OCI-LY1 (cell line): ENCODE measurements at regions not wholly inside any gene's neighbourhood (a gene's known extent, or its start where the extent isn't known, plus 50 kb on each side); places are given as distances from the start of the nearest gene placed in this dataset.
A peak's percentile ranks its signal among the peaks of the same experiment; 100 is the strongest.

Experiments
- H2AFZ ChIP-seq: fragments of 200-600 bp; sonication (generic), shearing (Covaris generic); 2 replicates; pipeline ENCODE4 v1.6.0; 2014; ENCODE audit warnings: antibody characterized with exemption, mild to moderate bottlenecking, low read length
- H3F3A ChIP-seq: fragments of 200-600 bp; sonication (generic), shearing (Covaris generic); 2 replicates; pipeline ENCODE4 v1.6.0; 2014; ENCODE audit warnings: mild to moderate bottlenecking, antibody characterized with exemption, low read length, moderate library complexity; ENCODE audit not compliant: insufficient read depth
- H3K27ac ChIP-seq: fragments of 200-600 bp; sonication (generic); 2 replicates; pipeline ENCODE4 v1.5.1; 2014; ENCODE audit warnings: low read length, mixed run types, mild to moderate bottlenecking, low read depth; ENCODE audit not compliant: poor library complexity, severe bottlenecking
- H3K27me3 ChIP-seq: fragments of 200-600 bp; sonication (generic); 2 replicates; pipeline ENCODE4 v1.6.0; 2014; ENCODE audit warnings: antibody characterized with exemption, mild to moderate bottlenecking, low read length, moderate library complexity; ENCODE audit not compliant: insufficient read depth
- H3K36me3 ChIP-seq: fragments of 200-600 bp; sonication (generic); 2 replicates; pipeline ENCODE4 v1.6.1; 2014; ENCODE audit warnings: mild to moderate bottlenecking, antibody characterized with exemption, low read length, moderate library complexity, mixed read lengths; ENCODE audit not compliant: insufficient read depth
- H3K4me1 ChIP-seq: fragments of 200-600 bp; sonication (generic); 2 replicates; pipeline ENCODE4 v1.5.1; 2014; ENCODE audit warnings: mild to moderate bottlenecking, low read length, moderate library complexity; ENCODE audit not compliant: insufficient read depth, severe bottlenecking
- H3K4me2 ChIP-seq: fragments of 200-600 bp; sonication (generic), shearing (Covaris generic); 2 replicates; pipeline ENCODE4 v1.6.1; 2014; ENCODE audit warnings: low read length
- H3K4me3 ChIP-seq: fragments of 200-600 bp; sonication (generic); 2 replicates; pipeline ENCODE4 v1.5.1; 2014; ENCODE audit warnings: low read length, low read depth, mild to moderate bottlenecking, mixed read lengths; ENCODE audit not compliant: poor library complexity, severe bottlenecking
- H3K79me2 ChIP-seq: fragments of 200-600 bp; shearing (Covaris generic); 2 replicates; pipeline ENCODE4 v1.6.1; 2016; ENCODE audit warnings: mixed run types, low read length, mixed read lengths; ENCODE audit not compliant: insufficient read depth
- H3K9ac ChIP-seq: fragments of 200-600 bp; sonication (generic), shearing (Covaris generic); 2 replicates; pipeline ENCODE4 v1.6.1; 2014; ENCODE audit warnings: mild to moderate bottlenecking, low read length, mixed read lengths
- H3K9me2 ChIP-seq: fragments of 200-600 bp; sonication (generic), shearing (Covaris generic); 2 replicates; pipeline ENCODE4 v1.6.1; 2014; ENCODE audit warnings: low read depth, mild to moderate bottlenecking, low read length, mixed read lengths
- H3K9me3 ChIP-seq: fragments of 200-600 bp; shearing (Covaris generic); 2 replicates; pipeline ENCODE4 v1.6.1; 2014; ENCODE audit warnings: low read length, mixed read lengths
- H4K20me1 ChIP-seq: fragments of 200-600 bp; sonication (generic), shearing (Covaris generic); 2 replicates; pipeline ENCODE4 v1.6.0; 2016; ENCODE audit warnings: mild to moderate bottlenecking, low read length; ENCODE audit not compliant: insufficient read depth
- EZH2 ChIP-seq: fragments of 200-600 bp; sonication (generic), shearing (Covaris generic); IDR thresholded peaks from 2 replicates; pipeline ENCODE4 v1.8.0; 2017; ENCODE audit warnings: borderline replicate concordance, mixed run types, mild to moderate bottlenecking, antibody characterized with exemption, low read length, moderate library complexity, mixed read lengths
- TF ChIP-seq, protein P1 (sequence below): fragments of 200-600 bp; sonication (generic), shearing (Covaris generic); IDR thresholded peaks from 2 replicates; pipeline ENCODE4 v1.5.1; 2017; ENCODE audit warnings: mild to moderate bottlenecking, antibody characterized with exemption, low read length, moderate library complexity, mixed read lengths

DNA sequence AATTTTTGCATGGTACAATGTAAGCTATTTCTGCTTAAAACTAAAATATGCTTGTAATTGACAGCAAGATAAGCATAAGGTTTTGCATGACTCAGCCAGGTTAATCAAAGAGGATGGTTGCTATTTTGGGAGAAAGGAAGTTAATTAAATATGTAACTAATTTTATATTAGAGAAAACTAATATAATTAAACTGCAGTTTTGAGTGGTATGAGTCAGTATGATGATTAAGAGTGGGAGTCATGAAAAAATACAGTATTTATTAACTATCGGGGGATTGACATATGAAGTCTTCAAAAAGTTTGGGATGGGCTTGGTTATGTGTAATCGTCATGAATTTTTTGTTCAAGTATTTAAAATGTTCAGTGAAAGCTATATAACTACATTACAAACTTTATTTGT lies 54.0 kb upstream of the CDK20 start:
- Histone ChIP-seq H3K36me3 (no peaks in the 10 kb centered on the region), H3K9ac (no peak overlapping the region), H3K9me2 (no peaks in the 10 kb centered on the region), H3K79me2 (no peaks in the 10 kb centered on the region), H3K4me3 (no peak overlapping the region), H2AFZ (no peak overlapping the region), H3K9me3 (no peaks in the 10 kb centered on the region), H3K27me3 (no peaks in the 10 kb centered on the region), H3K4me1 (no peaks in the 10 kb centered on the region), H3K27ac (no peak overlapping the region), H3K4me2 (no peak overlapping the region), H4K20me1 (no peaks in the 10 kb centered on the region), H3F3A (no peaks in the 10 kb centered on the region)
- no peak for TF ChIP-seq EZH2

DNA sequence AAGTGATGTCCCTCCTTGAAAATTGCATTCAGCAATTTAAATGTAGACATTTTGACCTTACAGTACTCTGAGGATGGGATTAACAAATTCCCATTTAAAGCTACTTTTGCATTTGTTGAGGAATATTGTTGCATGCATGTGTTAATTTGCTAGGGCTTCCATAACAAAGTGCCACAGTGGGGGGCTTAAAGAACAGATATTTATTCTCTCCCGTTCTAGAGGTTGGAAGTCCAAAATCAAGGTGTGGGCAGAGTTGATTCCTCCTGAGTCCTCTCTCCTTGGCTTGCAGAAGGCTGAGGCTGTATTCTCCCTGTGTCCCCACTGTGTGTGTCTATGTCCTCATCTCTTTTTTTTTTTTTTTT lies 51.8 kb upstream of the CDK20 start:
- Histone ChIP-seq H3K4me3 (no peak overlapping the region), H3K27ac (no peak overlapping the region), H3K9me2 (no peaks in the 10 kb centered on the region), H3K79me2 (no peaks in the 10 kb centered on the region), H3K9ac (no peak overlapping the region), H3K4me1 (no peaks in the 10 kb centered on the region), H3K4me2 (no peak overlapping the region), H3K36me3 (no peaks in the 10 kb centered on the region), H3K9me3 (no peaks in the 10 kb centered on the region), H3K27me3 (no peaks in the 10 kb centered on the region), H2AFZ (no peak overlapping the region), H4K20me1 (no peaks in the 10 kb centered on the region), H3F3A (no peaks in the 10 kb centered on the region)
- no peak for TF ChIP-seq EZH2
- TF ChIP-seq, protein P1, sequence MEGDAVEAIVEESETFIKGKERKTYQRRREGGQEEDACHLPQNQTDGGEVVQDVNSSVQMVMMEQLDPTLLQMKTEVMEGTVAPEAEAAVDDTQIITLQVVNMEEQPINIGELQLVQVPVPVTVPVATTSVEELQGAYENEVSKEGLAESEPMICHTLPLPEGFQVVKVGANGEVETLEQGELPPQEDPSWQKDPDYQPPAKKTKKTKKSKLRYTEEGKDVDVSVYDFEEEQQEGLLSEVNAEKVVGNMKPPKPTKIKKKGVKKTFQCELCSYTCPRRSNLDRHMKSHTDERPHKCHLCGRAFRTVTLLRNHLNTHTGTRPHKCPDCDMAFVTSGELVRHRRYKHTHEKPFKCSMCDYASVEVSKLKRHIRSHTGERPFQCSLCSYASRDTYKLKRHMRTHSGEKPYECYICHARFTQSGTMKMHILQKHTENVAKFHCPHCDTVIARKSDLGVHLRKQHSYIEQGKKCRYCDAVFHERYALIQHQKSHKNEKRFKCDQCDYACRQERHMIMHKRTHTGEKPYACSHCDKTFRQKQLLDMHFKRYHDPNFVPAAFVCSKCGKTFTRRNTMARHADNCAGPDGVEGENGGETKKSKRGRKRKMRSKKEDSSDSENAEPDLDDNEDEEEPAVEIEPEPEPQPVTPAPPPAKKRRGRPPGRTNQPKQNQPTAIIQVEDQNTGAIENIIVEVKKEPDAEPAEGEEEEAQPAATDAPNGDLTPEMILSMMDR: no peak

DNA sequence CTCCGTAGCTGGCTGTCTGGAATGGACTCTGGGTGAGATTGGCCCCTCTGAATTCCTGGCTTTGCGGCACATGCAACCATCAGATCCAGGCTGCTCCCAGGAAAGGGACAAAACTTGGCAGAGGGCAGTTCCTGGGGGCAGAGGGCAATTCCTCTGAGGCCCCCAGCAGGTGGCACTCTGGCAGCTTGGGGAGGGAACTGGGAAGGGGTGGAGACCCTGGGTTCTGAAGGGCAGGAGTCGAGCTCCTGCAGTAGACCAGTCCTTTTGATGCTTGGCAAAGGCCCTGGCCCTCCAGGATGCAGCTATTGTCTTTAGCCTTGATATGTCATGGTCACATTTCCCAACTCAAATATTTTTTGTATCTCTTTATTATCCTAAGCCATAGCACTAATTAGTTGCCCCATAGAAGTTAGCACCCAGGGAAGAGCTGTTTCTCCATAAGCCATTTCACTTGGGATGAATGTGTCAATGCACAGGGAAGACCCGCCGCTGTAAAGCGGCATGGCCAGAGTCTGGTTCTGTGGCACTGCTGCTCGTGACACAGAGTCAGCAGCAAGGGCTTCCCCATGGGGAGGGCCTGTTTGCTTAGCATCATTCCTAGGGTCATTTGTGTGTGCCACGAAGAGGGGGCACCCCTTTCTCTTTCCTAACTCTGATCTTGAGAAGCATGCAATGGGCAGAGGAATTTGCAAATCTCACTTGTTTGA lies 51.2 kb upstream of the CDK20 start:
- no peak overlapping the region for H3K4me2 ChIP-seq
- no peaks in the 10 kb centered on the region for H3K9me3 ChIP-seq
- H3K9me2 ChIP-seq: no peaks in the 10 kb centered on the region
- H3K4me1 ChIP-seq: no peaks in the 10 kb centered on the region
- H3K36me3 ChIP-seq: no peaks in the 10 kb centered on the region
- no peaks in the 10 kb centered on the region for H4K20me1 ChIP-seq
- H3F3A ChIP-seq: no peaks in the 10 kb centered on the region
- no peaks in the 10 kb centered on the region for H3K79me2 ChIP-seq
- H3K27me3 ChIP-seq: no peaks in the 10 kb centered on the region
- H3K4me3 ChIP-seq: no peak overlapping the region
- H3K27ac ChIP-seq: no peak overlapping the region
- no peak overlapping the region for H3K9ac ChIP-seq
- no peak overlapping the region for H2AFZ ChIP-seq
- TF ChIP-seq, protein P1: peak; percentile 8; the same call in 1 of the 2 replicates
- no peak for TF ChIP-seq EZH2

DNA sequence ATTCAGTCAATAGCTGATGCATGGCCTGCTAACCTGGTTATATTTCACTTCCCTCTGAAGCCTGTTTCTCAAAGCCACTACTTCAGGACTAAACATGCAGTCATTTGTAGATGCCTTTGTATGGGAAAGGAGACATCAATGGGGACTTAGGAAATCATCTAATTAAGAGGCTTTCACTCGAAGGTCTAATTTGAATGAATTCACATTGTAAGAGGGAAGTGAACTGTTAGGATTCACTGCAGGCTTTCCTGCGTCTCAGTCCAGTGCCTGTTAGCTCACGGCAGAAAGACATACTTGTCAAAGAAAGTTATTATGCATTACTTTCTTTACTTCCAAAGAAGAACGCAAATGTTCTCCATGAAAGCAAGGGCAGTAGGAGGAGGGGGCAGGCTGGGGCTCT lies 50.6 kb upstream of the CDK20 start:
- Histone ChIP-seq H3K9me3 (no peaks in the 10 kb centered on the region), H3K4me2 (no peak overlapping the region), H3K4me3 (no peak overlapping the region), H3K9me2 (no peaks in the 10 kb centered on the region), H3K27me3 (no peaks in the 10 kb centered on the region), H3F3A (no peaks in the 10 kb centered on the region), H3K79me2 (no peaks in the 10 kb centered on the region), H3K4me1 (no peaks in the 10 kb centered on the region), H4K20me1 (no peaks in the 10 kb centered on the region), H2AFZ (no peak overlapping the region), H3K27ac (no peak overlapping the region), H3K9ac (no peak overlapping the region), H3K36me3 (no peaks in the 10 kb centered on the region)
- TF ChIP-seq, protein P1: no peak
- TF ChIP-seq EZH2: no peak
